K562 (cell line): ENCODE measurements at regions not wholly inside any gene's neighbourhood (a gene's known extent, or its start where the extent isn't known, plus 50 kb on each side); places are given as distances from the start of the nearest gene placed in this dataset.

Source experiments
- AFF4 ChIP-seq: sonication (generic); formaldehyde crosslinking; IDR thresholded peaks from 2 replicates; pipeline ENCODE4 v1.8.0; 2023; ENCODE audit warnings: mild to moderate bottlenecking, missing genetic modification reagents
- ATF1 ChIP-seq, 2 experiments: fragments of 450-650 bp in 1 of 2; IDR thresholded peaks; 2 replicates each; pipeline ENCODE4 v1.6.1; 2016; ENCODE audit warnings: missing compliant biosample characterization in 1 of 2, missing genetic modification characterization in 1 of 2
- ATF3 ChIP-seq, 2 experiments: fragments of 450-650 bp in 1 of 2; sonication (generic) in 1 of 2; formaldehyde crosslinking in 1 of 2; IDR thresholded peaks in 1 of 2; conservative IDR thresholded peaks in 1 of 2; 2 replicates each; pipeline versions ENCODE4 v1.6.1 to v1.8.1; 2016 to 2023; ENCODE audit warnings: mild to moderate bottlenecking in 2 of 2, moderate library complexity in 2 of 2, inconsistent platforms in 1 of 2, missing genetic modification reagents in 1 of 2
- BRF2 ChIP-seq: IDR thresholded peaks from 3 replicates; pipeline ENCODE4 v1.6.1; 2011; ENCODE audit warnings: borderline replicate concordance, mild to moderate bottlenecking; ENCODE audit not compliant: insufficient read length, insufficient read depth
- CBX5 ChIP-seq: IDR thresholded peaks from 2 replicates; pipeline ENCODE4 v1.6.1; 2014; ENCODE audit warnings: low read depth, borderline replicate concordance
- DDX20 ChIP-seq: fragments of 450-650 bp; IDR thresholded peaks from 2 replicates; pipeline ENCODE4 v1.6.1; 2016; ENCODE audit warnings: missing genetic modification characterization, low read depth, mild to moderate bottlenecking, missing compliant biosample characterization, moderate library complexity
- ELK1 ChIP-seq: sonication (generic); formaldehyde crosslinking; IDR thresholded peaks from 2 replicates; pipeline ENCODE4 v1.8.1; 2022; ENCODE audit warnings: missing genetic modification reagents
- EP300 ChIP-seq: IDR thresholded peaks from 2 replicates; pipeline ENCODE4 v1.6.1; 2012; ENCODE audit warnings: low read length, improper control_type of control experiment
- ETV1 ChIP-seq: fragments of 450-650 bp; conservative IDR thresholded peaks from 2 replicates; pipeline ENCODE4 v1.6.1; 2016; ENCODE audit warnings: missing genetic modification characterization, control low read depth, low read depth, missing compliant biosample characterization
- HNRNPL ChIP-seq: fragments of 200-400 bp; formaldehyde crosslinking; IDR thresholded peaks from 2 replicates; pipeline ENCODE4 v1.6.1; 2017; ENCODE audit warnings: low read depth, mild to moderate bottlenecking, low read length
- TBP ChIP-seq: optimal IDR thresholded peaks from 2 replicates; pipeline ENCODE3; 2011; ENCODE audit warnings: low read depth, low read length, improper control_type of control experiment
- TEAD1 ChIP-seq, 2 experiments: fragments of 450-650 bp in 1 of 2; sonication (generic) in 1 of 2; formaldehyde crosslinking; IDR thresholded peaks; 2 replicates each; pipeline versions ENCODE4 v1.4.0 to v1.8.0; 2020 to 2022; ENCODE audit warnings: mild to moderate bottlenecking in 2 of 2, missing genetic modification reagents in 1 of 2
- ZBTB5 ChIP-seq: fragments of 450-650 bp; IDR thresholded peaks from 2 replicates; pipeline ENCODE4 v1.6.1; 2017; ENCODE audit warnings: antibody characterized with exemption
- ZNF239 ChIP-seq: fragments of 250-450 bp; sonication (Bioruptor Pico); IDR thresholded peaks from 2 replicates; pipeline ENCODE4 v1.4.0; 2020; ENCODE audit warnings: mild to moderate bottlenecking
- ZNF584 ChIP-seq: fragments of 200-800 bp; sonication (Bioruptor generic); IDR thresholded peaks from 2 replicates; pipeline ENCODE4 v1.6.1; 2016; ENCODE audit warnings: low read depth, mild to moderate bottlenecking, missing genetic modification characterization, missing compliant biosample characterization

GRCh38 chr13:24625331-24625731 is 54.9 kb upstream of the ATP12A start (continued):
- TF ChIP-seq AFF4 (CRISPR knock-in tag) (no peak), ATF1 (CRISPR knock-in tag; IDR thresholded peaks at IDR 0.05) (no peak), ATF1 (tag; IDR thresholded peaks at IDR 0.05) (peak; percentile 12; the same call in 1 of the 2 replicates), CBX5 (no peak), ETV1 (peak; percentile 48; the same call in 1 of the 2 replicates), TBP (no peak), BRF2 (no peak), TEAD1 (CRISPR knock-in tag; IDR thresholded peaks at IDR 0.05) (peak in 1 of 2 experiments; percentile 65; a peak in 2 of 4 replicates), ELK1 (no peak), ATF3 (IDR thresholded peaks at IDR 0.05) (no peak), ATF3 (CRISPR knock-in tag; conservative IDR thresholded peaks at IDR 0.05) (no peak), ZNF239 (CRISPR knock-in tag) (peak; percentile 67), ZBTB5 (no peak), EP300 (no peak), ZNF584 (CRISPR knock-in tag) (0 out of 2 replicates have a peak, but pooled peaks have one; percentile 52), DDX20 (tag) (peak; percentile 85), HNRNPL (no peak)
